ENCODE measurements at regions not wholly inside any gene's neighbourhood (a gene's known extent, or its start where the extent isn't known, plus 50 kb on each side); places are given as distances from the start of the nearest gene placed in this dataset.

- Histone ChIP-seq H3K27me3 (ENCODE audit: control insufficient read depth, insufficient read depth, low read length, poor library complexity, severe bottlenecking) (no peaks in the 10 kb centered on the region), H3K4me3 (ENCODE audit: low read length) (no peak overlapping the region), H3K9ac (ENCODE audit: extremely low read depth, low read length, poor library complexity, severe bottlenecking) (no peak overlapping the region), H3K36me3 (ENCODE audit: control insufficient read depth, insufficient read depth, low read length) (peaks cover 92% of the 10 kb centered on the region), H3K27ac (ENCODE audit: low read depth, low read length) (no peak overlapping the region), H3K9me3 (ENCODE audit: control insufficient read depth, low read length) (no peaks in the 10 kb centered on the region), H3K4me1 (ENCODE audit: control insufficient read depth, insufficient read depth, low read length) (no peaks in the 10 kb centered on the region)
- no peaks in the 10 kb centered on the region for H3K27me3 Mint-ChIP-seq (ENCODE audit: insufficient read depth)
- H3K4me3 Mint-ChIP-seq: no peak overlapping the region
- peaks cover 77% of the 10 kb centered on the region for H3K36me3 Mint-ChIP-seq (ENCODE audit: low read depth)
- H3K4me1 Mint-ChIP-seq: peaks cover 12% of the 10 kb centered on the region
- DNase-seq: no peak
- TF ChIP-seq CTCF (conservative IDR thresholded peaks at IDR 0.05): no peak
- H3K27ac Mint-ChIP-seq: no peak overlapping the region
- 96% methylated on average over 5 to 11 of the region's 11 CpGs for WGBS, 2 experiments (ENCODE audit: insufficient coverage in 1 of 2, insufficient read length in 1 of 2)
- H3K9me3 Mint-ChIP-seq: no peaks in the 10 kb centered on the region
Observed at GRCh38 chr1:232440325-232441035, 189.5 kb downstream of the SIPA1L2 start.

- Mint-ChIP-seq H3K27me3 (ENCODE audit: insufficient read depth) (no peaks in the 10 kb centered on the region), H3K36me3 (ENCODE audit: low read depth) (peaks cover 86% of the 10 kb centered on the region), H3K4me3 (no peak overlapping the region), H3K27ac (peak overlapping the region; percentile 77), H3K9me3 (no peaks in the 10 kb centered on the region), H3K4me1 (peaks cover 12% of the 10 kb centered on the region)
- H3K9me3 ChIP-seq (ENCODE audit: control insufficient read depth, low read length): no peaks in the 10 kb centered on the region
- H3K27me3 ChIP-seq (ENCODE audit: control insufficient read depth, insufficient read depth, low read length, poor library complexity, severe bottlenecking): no peaks in the 10 kb centered on the region
- no peak for DNase-seq
- TF ChIP-seq CTCF (conservative IDR thresholded peaks at IDR 0.05): no peak
- H3K9ac ChIP-seq (ENCODE audit: extremely low read depth, low read length, poor library complexity, severe bottlenecking): no peak overlapping the region
- H3K27ac ChIP-seq (ENCODE audit: low read depth, low read length): no peak overlapping the region
- H3K36me3 ChIP-seq (ENCODE audit: control insufficient read depth, insufficient read depth, low read length): peaks cover 93% of the 10 kb centered on the region
- H3K4me1 ChIP-seq (ENCODE audit: control insufficient read depth, insufficient read depth, low read length): no peaks in the 10 kb centered on the region
- no peak overlapping the region for H3K4me3 ChIP-seq (ENCODE audit: low read length)
- 94% methylated on average over 18 of the region's 18 CpGs for WGBS, 2 experiments (ENCODE audit: insufficient coverage in 1 of 2, insufficient read length in 1 of 2)
Observed at GRCh38 chr1:232439011-232439410, 190.9 kb downstream of the SIPA1L2 start.

GRCh38 chr1:232438476-232438875 lies 191.5 kb downstream of the SIPA1L2 start:
- peak; percentile 59 for DNase-seq
- WGBS, 2 experiments (ENCODE audit: insufficient coverage in 1 of 2, insufficient read length in 1 of 2): 30 to 87% methylated on average over 3 to 5 of the region's 5 CpGs
- Histone ChIP-seq H3K9ac (ENCODE audit: extremely low read depth, low read length, poor library complexity, severe bottlenecking) (no peak overlapping the region), H3K27ac (ENCODE audit: low read depth, low read length) (peak overlapping the region; percentile 65), H3K27me3 (ENCODE audit: control insufficient read depth, insufficient read depth, low read length, poor library complexity, severe bottlenecking) (no peaks in the 10 kb centered on the region), H3K4me1 (ENCODE audit: control insufficient read depth, insufficient read depth, low read length) (no peaks in the 10 kb centered on the region), H3K4me3 (ENCODE audit: low read length) (no peak overlapping the region), H3K36me3 (ENCODE audit: control insufficient read depth, insufficient read depth, low read length) (peaks cover 93% of the 10 kb centered on the region), H3K9me3 (ENCODE audit: control insufficient read depth, low read length) (no peaks in the 10 kb centered on the region)
- Mint-ChIP-seq H3K9me3 (no peaks in the 10 kb centered on the region), H3K4me3 (no peak overlapping the region), H3K27me3 (ENCODE audit: insufficient read depth) (no peaks in the 10 kb centered on the region), H3K36me3 (ENCODE audit: low read depth) (peaks cover 87% of the 10 kb centered on the region), H3K27ac (peak overlapping the region; percentile 77), H3K4me1 (peaks cover 12% of the 10 kb centered on the region)
- no peak for TF ChIP-seq CTCF (conservative IDR thresholded peaks at IDR 0.05)

Measured in endodermal cell (in vitro differentiated cells).